GM11168 (cell line): ENCODE measurements at regions not wholly inside any gene's neighbourhood (a gene's known extent, or its start where the extent isn't known, plus 50 kb on each side); places are given as distances from the start of the nearest gene placed in this dataset.

Experiments used
- in situ Hi-C: fragments of 300-500 bp; cut with MboI; formaldehyde crosslinking; loops from one replicate; pipeline ENCODE4 v1.12.0; 2022; ENCODE audit warnings: low sequenced_read_pairs; ENCODE audit not compliant: unreplicated experiment

DNA sequence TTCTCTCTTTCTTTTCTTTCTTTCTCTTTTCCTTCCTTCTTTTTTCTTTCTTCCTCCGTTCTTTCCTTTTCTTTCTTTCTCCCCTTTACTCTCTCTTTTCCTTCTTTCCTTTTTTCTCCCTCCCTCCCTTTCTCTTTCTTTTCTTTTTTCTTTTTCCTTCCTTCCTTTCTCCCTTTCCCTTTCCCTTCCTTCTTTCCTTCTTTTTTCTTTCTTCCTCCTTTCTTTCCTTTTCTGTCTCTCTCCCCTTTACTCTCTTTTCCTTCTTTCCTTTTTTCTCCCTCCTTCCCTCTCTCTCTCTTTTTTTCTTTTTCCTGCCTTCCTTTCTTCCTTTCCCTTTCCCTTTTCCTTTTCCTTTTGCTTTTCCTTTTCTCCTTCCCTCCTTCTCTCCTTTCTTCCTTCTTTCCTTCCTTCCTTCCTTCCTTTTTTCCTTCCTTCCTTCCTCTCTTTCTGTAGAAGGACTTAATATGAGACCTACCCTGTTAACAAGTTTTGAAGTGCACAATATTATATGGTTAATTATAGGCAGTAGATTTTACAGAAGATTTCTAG, 142.7 kb upstream of the CD180 start:
- in situ Hi-C loops: no loop called here

DNA sequence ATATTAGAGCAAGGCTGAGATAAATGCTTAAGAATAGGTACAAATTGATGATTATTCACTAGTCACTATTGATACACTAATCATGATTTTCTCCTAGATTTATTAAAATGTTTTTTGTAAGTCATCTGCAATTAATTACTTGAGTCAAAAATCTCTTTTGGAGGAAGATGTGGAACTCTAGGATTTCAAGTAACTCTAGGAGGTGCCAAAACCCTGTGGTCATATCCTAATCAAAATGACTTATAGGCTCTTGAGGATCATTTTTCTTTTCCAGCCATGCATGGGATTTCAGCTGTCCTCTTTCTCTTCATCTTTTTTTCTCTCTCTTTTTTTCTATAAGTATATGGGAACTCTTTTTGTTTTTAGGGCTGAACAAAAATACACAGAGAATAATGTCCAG, 141.8 kb upstream of the CD180 start:
- in situ Hi-C loops: no loop called here

DNA sequence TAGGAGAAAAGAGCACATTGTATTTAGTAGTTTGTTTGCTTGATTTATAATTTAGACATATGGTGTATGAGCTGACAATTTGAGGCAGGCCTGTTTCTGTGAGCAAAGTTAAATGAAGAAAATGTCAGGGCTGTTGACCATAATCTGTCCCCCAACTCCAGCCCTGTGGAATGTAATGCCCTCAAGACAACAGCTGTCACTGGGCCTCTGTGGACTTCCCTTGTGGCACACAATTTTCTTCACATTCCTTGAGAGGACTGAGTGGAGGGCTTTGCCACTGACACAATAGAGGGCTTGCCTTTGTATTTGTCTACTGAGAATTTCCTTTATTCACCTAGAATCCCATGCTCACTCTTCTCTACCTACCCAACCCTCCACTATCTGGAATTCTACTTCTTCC, 141.2 kb upstream of the CD180 start:
- in situ Hi-C loops: no loop called here

DNA sequence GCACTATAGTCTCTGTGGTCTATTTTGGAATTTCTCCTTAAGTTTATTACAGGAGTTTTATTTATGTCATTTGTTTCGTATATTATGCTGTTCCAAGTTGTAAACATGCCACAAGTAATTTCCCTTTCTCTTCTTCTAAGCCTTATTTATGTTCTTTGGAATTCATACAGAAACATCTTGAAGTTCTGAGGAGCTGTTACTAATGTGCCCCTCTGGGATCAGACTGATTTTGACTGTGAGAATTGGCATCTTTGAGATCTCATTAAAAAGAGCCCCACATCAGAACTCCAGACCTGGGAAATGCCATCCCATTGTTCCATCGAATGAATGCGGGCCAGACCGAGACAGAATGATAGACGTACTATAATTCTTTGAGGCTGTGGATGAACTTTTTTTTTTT, 138.8 kb upstream of the CD180 start:
- in situ Hi-C loops: no loop called here

DNA sequence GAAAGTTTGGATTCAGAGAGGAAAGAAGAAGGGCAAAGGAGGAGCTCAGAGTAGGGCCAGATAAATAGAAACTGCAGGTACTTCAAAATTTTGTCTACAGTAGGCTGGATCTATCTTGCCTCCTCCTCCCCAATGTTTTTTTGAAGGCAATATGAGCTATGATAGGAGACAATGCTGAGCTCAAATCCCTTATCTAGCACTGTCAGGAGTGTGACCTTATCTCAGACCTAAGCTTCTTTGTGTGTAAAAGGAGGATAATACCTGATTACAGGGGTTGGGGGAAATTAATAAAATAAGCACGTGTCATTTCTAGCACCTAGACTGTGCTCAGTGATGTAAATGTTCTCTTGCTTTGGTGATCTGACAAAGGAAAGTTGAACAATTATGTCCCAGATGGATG, 137.8 kb upstream of the CD180 start:
- in situ Hi-C loops: no loop called here

DNA sequence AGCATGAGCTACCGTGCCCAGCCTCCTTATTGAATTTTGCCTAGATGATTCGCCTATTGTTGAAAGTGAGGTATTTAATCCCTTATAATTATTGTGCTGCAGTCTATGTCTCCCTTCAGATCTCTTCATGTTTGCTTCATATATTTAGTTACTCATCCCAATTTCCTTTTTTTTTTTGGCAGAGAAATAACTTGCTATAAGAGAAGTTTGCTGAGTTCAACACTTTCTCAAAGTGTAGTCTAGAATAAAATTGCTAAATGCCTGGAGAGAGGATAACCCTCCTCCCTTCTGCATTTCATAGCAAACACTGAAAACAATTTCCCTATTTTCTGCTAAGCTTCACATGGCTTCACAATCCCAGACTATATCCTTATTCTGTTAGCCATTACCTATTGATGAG, 136.6 kb upstream of the CD180 start:
- in situ Hi-C loops: no loop called here

DNA sequence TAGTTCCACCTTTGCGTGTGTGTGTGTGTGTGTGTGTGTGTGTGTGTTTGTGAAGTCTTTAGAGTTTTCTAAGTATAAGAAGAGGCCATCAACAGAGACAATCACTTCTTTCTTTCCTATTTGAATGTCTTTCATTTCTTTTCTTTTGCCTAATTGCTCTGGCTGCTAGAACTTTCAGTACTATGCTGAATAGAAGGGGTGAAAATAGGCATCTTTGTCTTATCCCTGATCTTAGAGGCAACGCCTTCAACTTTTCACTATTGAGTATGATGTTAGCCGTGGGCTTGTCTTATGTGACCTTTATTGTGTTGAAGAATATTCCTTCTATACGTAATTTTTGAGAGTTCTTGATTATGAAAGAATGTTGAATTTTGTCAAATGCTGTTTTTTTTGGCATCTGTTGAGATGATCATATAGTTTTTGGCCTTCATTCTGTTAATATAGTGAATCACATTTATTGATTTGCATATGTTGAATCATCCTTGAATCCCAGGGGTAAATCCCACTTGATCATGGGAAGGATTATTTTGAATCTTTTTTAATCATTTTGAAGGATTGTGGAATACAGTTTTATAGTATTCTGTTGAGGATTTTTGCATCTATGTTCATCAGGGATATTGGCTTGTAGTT, 134.8 kb upstream of the CD180 start:
- in situ Hi-C loops: no loop called here

DNA sequence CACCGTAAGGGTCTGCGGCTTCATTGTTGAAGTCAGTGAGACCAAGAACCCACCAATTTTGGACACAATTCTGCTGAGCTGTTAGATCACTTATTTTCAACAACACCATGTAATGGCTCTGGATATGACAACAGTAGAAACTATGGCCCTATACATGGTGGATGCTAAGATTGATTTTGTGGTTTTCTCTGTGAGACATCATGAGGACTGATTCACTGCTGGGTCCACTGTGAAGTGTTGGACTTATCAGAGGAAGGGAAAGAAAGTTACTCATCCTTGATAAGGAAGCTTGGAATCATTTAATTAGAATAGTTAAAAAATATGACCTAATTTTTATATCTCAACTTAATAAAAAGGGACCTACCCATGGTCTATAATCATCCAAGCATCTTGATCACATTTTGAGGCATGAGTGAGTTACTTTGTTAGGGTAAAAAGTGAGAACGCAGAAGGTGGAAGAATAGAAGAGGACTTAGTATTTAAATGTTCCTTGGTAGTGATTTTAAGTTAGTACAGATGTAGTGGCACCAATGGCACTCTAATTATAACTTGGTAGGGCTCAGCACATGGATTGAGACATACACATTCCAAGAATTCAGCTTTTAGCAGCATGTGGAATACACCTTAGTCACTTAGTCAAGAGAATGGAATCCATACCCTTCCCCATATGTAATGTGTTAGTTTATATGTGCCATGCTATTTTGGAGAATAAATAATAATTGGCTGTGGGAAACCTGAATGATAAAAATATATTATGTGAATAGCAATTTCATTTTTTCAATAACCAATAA, 123.5 kb upstream of the CD180 start:
- in situ Hi-C loops: no loop called here

DNA sequence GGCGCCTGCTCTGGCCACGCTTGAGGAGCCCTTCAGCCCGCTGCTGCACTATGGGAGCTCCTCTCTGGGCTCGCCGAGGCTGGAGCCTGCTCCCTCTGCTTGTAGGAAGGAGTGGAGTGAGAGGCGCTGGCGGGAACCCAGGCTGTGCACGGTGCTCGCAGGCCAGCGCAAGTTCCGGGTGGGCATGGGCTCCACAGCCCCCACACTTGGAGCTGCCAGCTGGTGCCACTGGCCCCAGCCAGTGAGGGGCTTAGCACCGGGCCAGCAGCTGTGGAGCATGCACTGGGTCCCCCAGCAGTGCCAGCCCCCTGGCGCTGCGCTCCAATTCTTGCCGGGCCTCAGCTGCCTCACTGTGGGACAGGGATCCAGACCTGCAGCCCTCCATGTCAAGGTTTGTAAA, 122.1 kb upstream of the CD180 start:
- in situ Hi-C loops: no loop called here

DNA sequence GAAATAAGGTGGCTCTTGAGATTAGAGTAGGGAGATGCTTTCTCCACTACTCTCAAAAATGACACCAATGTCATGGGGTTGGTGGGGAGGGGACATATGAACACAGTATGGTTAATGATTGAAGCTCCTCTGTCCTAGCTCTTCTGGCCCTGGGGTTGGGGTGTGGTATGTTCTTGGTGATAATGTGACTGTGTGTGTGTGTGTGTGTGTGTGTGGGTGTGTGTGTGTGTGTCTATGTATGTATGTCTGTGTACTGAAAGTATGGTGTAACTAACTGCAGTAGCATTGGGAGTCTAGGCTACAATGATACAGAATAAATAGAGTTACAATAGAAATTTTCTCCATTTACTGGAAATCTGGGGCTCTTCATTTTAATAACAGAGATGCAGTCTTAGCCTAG, 121.0 kb upstream of the CD180 start:
- in situ Hi-C loops: no loop called here

DNA sequence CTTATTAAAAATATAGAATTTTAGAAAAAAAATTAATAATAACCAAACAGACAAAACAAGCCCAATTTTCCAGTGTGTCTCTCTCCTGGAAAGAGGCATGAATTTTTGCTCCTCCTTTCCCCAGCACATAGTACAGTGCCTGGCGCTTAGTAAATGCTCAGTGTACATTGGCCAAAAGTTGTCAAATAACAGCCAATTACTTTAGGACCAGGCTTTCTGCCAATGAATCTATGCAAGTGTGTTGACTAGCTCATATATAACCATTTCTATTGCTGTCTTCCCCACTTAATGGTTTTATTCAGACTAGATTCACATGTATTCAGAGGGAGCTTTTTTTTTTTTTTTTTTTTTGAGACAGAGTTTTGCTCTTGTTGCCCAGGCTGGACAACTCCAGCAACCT, 120.1 kb upstream of the CD180 start:
- in situ Hi-C loops: no loop called here

DNA sequence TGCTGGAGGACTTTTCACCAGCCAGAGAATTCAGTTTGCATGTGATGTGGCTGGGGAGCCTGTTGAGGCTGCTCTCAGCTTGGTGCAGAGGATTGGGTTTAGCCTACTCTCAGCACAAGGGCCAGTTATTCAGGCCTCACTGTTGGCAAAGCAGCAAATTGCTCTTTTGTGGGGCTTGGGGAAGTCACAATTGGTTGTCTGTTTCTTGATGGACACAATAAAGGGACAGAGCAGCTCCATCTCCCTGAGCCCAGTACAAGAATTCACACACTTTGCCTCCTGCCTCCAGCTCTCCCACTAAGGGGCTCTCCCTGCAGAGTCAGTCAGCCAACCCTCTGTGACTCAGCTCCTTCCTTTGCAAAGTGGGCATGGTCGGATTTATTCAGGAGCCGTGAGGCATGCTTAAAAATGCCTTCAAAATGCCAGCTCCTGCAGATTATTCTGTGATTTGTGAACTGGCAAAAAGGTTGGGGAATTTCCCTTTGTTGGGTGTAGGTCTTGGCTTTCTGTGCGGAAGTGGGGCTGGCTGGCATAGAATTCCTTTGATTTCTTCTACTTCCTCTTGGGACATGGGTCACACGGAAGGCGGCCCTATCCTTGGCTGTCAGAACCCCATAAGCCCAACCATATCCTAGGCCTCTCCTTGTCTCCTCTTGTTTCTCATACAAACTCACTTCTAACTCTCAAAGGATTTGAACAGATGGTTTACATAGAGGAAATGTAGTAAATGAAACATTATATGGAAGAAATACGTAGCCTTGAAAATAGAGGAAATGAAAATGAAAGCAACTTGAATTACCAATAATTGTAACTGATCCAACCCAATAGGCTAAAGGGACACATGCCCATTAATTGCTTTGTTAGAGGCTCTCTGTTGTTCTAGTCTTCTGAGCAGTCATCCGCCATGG, 118.7 kb upstream of the CD180 start:
- in situ Hi-C loops: no loop called here

DNA sequence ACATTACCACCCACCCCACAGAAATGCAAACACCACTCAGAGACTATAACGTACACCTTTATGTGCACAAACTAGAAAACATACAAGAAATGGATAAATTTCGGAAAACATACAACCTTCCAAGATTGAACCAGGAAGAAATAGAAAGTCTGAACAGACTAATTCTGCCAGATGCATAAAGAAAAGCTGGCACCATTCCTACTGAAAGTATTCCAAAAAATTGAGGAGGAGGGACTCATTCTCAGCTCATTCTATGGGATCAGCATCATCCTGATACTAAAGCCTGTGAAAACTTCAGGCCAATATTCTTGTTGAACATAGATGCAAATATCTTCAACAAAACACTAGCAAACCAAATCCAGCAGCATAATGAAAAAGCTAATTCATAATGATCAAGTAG, 115.1 kb upstream of the CD180 start:
- in situ Hi-C loops: no loop called here

DNA sequence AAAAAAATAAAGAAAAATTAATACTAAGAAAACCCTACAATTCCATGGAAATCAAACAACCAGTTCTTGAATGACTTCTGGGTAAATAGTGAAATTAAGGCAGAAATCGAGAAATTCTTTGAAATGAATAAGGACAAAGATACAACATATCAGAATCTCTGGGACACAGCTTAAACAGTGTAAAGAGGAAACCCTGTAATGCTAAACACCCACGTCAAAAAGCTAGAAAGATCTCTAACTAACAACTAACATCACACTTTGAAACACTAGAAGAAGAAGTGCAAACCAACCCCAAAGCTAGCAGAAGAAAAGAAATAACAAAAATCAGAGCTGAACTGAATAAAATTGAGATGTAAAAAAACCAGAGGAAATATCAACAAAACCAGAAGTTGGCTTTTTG, 114.6 kb upstream of the CD180 start:
- in situ Hi-C loops: no loop called here

DNA sequence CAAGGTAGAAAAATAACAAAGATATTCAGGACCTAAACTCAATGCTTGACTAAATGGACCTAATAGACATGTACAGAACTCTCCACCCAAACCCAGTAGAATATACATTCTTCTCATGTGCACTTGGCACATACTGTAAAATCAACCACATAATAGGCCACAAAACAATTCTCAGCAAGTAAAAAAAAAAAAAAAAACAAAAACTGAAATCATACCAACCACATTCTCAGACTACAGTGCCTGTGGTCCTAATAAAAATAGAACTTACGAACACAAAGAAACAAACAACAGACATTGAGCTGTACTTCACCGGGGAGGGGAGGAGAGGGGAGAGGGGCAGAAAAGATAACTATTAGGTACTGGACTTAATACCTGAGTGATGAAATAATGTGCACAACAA, 114.1 kb upstream of the CD180 start:
- in situ Hi-C loops: no loop called here

DNA sequence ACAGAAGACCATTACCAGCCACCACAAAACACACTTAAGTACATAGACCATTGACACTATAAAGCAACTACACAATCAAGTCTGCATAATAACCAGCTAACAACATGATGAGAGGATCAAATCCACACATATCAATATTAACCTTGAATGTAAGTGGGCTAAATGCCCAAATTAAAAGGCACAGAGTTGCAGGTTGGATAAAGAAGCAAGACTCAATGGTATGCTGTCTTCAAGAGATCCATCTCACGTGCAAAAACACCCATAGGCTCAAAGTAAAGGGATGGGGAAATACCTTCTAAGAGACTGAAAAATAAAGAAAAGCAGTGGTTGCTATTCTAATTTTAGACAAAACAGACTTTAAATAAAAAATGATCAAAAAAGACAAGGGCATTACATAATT, 113.6 kb upstream of the CD180 start:
- in situ Hi-C loops: no loop called here

DNA sequence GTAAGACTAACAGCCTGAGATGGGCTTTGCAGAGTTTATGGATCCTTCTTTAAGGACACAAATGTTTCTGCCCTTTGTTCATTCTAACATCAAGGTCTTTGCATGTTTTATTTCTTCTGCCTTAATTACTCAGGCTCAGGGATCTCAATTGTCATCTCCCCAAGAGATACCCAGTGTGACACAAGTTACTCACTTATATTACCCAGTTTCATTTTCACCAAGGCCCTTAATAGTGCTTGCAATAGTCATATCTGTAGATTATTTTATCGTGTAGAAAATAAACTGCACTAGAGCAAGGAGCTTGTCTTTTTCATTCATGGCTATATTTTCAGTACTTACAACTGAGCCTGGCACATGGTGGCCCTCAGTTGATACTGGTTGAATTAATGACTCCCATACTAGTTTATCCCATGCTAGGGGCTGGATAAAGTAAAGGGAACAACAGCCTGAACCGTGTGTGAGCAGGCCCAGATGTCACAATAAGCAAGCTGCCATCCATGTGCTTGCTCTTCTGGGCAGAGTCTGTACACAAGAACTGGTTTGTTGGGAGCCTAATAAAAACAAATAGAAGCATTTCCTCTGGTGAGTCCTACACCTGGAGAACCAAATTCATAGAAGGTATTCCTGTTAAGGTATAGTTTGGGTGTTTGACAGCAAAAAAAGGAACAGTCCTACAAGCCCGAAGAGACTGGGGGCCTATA, 112.5 kb upstream of the CD180 start:
- in situ Hi-C loops: no loop called here

DNA sequence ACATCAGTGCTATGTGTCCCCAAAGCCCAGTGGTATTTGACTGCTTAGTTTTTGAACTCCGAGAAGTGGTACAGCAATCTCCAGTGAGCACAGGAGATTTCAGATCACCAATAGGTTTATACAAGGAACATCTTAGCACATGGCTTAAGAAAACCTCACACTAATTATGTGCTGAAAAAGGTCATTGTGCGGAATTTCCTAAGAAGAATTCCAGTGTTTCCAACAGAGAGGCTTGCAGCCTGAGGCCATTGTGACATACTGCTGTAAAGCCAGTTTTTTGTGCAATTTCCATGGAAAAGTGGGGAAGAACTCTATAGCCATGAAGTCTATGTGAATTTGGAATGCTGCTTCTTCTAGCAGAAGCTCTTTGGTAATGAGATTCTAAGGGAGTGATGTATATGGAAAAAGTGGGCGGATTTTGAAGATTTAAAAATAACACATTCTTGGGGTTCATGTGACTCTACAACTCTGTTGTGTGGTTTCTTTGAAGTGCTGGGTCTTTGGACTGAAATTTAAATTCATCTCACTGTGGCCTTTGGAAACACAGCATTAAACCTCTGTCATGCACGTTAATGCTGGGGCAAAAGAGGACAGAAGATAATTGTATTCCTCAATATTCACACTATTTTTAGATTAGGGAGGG, 110.5 kb upstream of the CD180 start:
- in situ Hi-C loops: no loop called here

DNA sequence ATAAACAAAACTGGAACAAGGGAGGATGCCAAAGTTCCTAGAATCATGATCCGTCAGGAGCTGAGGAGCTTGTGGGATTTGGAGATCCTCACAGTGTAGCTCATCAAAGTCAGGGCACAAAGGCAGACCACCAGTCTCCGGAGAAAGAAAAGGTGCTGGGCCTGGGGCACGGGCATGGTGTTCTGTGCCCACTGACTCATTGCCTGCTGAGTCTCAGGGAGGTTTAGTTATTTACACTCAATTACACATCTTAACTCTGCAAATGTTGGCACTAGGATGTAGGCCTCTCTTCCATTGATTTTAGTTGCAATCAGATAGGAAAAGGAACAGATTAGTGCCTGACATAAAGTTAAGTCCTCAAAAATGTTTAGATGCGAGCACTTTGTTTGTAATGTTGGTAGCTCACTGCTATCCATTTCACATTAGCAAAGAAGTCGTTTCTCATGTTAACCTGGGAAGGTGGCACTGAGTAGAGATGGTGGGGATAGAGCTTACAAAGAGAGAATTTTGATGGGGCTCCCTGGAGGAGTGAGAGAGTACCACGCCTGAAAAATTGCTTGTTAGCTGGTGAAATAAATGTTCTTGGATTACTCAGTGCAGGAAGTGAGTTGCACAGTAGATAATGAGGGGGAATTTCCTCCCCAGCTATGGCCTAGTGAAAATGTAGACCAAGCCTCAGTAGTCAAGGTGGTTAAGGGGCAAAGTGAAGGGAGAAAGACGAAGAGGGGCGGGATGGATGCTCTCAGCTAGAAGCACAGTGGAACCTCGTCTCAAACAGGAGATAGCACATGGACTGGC, 109.5 kb upstream of the CD180 start:
- in situ Hi-C loops: no loop called here
